PFSK-1 (cell line): ENCODE measurements at regions not wholly inside any gene's neighbourhood (a gene's known extent, or its start where the extent isn't known, plus 50 kb on each side); places are given as distances from the start of the nearest gene placed in this dataset.

Source experiments
- FOXP2 ChIP-seq: optimal IDR thresholded peaks from 2 replicates; pipeline ENCODE3; 2011; ENCODE audit warnings: borderline replicate concordance, control low read depth, inconsistent platforms; ENCODE audit not compliant: insufficient read depth; ENCODE audit errors: extremely low read length, extremely low read depth
- POLR2AphosphoS5 ChIP-seq: IDR thresholded peaks from 2 replicates; pipeline ENCODE4 v1.6.1; 2012; ENCODE audit warnings: low read depth, mild to moderate bottlenecking, control low read depth, low read length, moderate library complexity
- REST ChIP-seq, 2 experiments: IDR thresholded peaks; 2 replicates each; pipeline versions ENCODE4 v1.6.1 to v1.8.0; 2011 to 2012; ENCODE audit warnings: low read depth in 2 of 2, low read length in 2 of 2, control low read depth in 1 of 2, inconsistent platforms in 1 of 2, mild to moderate bottlenecking in 1 of 2, moderate library complexity in 1 of 2; ENCODE audit not compliant: insufficient read depth in 1 of 2
- SIN3A ChIP-seq: IDR thresholded peaks from 2 replicates; pipeline ENCODE4 v1.6.1; 2012; ENCODE audit warnings: mild to moderate bottlenecking, low read length, moderate library complexity, borderline replicate concordance; ENCODE audit not compliant: insufficient read depth
- TAF1 ChIP-seq: IDR thresholded peaks from 2 replicates; pipeline ENCODE4 v1.6.1; 2012; ENCODE audit warnings: low read length, control low read depth, borderline replicate concordance; ENCODE audit not compliant: insufficient read depth

DNA sequence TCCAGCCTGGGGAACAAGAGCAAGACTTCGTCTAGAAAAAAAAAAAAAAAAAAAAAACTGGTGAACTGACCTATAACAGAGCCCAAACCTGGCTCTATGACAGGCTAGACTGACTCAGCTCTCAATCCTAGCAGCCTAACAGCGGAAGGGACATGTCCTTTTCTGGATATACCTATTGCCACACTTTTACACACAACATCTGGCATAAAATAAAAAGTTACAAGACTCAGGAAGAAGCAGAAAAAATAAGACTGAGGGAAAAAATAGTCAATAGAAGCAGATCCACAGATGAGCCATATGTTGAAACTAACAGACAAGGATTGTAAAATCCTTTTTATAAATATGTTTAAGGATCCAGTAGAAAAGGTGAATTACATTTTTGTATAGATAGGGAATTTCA, 57.5 kb upstream of the IPO9 start:
- no peak for TF ChIP-seq SIN3A
- no peak for TF ChIP-seq TAF1
- no peak for TF ChIP-seq POLR2AphosphoS5
- TF ChIP-seq REST (IDR thresholded peaks at IDR 0.05; ENCODE audit: insufficient read depth in 1 of 2, low read depth in 2 of 2, low read length in 2 of 2), result no peak
- no peak for TF ChIP-seq FOXP2

GRCh38 chr1:201772178-201772577, 56.8 kb upstream of the IPO9 start:
- no peak for TF ChIP-seq SIN3A
- TF ChIP-seq POLR2AphosphoS5, result no peak
- no peak for TF ChIP-seq FOXP2
- no peak for TF ChIP-seq TAF1
- no peak for TF ChIP-seq REST (IDR thresholded peaks at IDR 0.05; ENCODE audit: insufficient read depth in 1 of 2, low read depth in 2 of 2, low read length in 2 of 2)

DNA sequence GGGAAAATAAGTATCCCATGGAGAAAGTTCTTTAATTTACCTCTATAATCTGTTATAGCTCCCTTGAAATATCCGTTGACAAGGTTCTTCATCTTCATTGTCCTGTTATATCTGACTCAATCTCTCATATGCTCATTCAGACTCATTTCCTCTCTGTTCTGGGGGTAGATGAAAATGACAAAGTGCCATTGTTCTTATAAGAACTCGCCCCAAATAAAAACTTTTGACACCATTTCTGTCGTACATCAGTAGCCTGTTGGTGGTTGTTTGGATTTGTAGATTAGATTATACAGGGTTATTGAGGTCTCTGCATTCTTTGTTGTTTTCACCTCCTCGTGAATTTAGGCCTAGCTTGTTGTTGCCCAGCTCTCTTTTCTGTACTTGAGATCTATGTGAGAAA, 55.2 kb upstream of the IPO9 start:
- TF ChIP-seq SIN3A (no peak), REST (IDR thresholded peaks at IDR 0.05; ENCODE audit: insufficient read depth in 1 of 2, low read depth in 2 of 2, low read length in 2 of 2) (no peak), POLR2AphosphoS5 (no peak), FOXP2 (no peak), TAF1 (no peak)

DNA sequence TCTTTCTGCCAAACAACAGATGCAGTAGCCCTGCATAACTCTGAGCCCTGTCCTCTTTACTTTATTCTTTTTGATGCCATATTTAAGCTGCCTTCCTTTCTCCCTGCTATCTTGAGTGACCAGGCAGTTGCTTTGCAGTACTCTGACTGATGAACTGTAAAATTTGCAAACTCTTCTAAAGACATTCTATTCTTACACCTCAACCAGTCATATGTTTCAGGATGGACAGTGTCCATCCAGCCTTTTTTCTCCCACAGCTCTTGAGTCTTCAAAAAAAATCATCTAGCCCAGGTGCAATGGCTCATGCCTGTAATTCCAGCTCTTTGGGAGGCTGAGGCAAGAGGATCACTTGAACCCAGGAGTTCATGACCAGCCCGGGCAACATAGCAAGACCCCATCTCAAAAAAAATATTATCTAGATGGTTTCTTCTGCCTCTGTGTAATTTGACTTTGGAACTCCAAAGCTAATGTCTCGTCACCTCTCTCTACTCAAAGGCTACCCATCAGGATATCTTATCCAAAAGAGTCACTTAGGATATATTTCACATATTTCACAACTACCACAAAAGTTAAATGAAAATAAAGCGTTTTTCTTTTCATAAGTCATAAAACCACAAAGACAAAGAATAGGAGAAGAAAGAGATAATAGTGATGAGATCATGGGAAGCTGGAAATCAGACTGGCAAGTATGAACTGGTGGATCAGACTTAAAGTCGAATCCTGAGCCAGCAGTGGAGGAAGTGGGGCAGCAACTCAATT, 54.6 kb upstream of the IPO9 start:
- TF ChIP-seq FOXP2, result no peak
- TF ChIP-seq REST (IDR thresholded peaks at IDR 0.05; ENCODE audit: insufficient read depth in 1 of 2, low read depth in 2 of 2, low read length in 2 of 2), result no peak
- no peak for TF ChIP-seq SIN3A
- no peak for TF ChIP-seq POLR2AphosphoS5
- TF ChIP-seq TAF1, result no peak

GRCh38 chr1:201774983-201775344, 54.0 kb upstream of the IPO9 start:
- TF ChIP-seq TAF1 (no peak), POLR2AphosphoS5 (no peak), FOXP2 (no peak), SIN3A (no peak), REST (IDR thresholded peaks at IDR 0.05; ENCODE audit: insufficient read depth in 1 of 2, low read depth in 2 of 2, low read length in 2 of 2) (no peak)
